Endothelial cell (in vitro differentiated cells): ENCODE measurements at regions not wholly inside any gene's neighbourhood (a gene's known extent, or its start where the extent isn't known, plus 50 kb on each side); places are given as distances from the start of the nearest gene placed in this dataset.

Experiments
- DNase-seq: peaks from one replicate; pipeline ENCODE4 v3.0.0; 2021; ENCODE audit warnings: low spot score
- H3K27ac Mint-ChIP-seq: one replicate; pipeline ENCODE4 v1.8.0; 2021; ENCODE audit warnings: mixed read lengths, inconsistent platforms; ENCODE audit not compliant: unreplicated experiment
- H3K27me3 Mint-ChIP-seq: one replicate; pipeline ENCODE4 v1.8.0; 2021; ENCODE audit warnings: mild to moderate bottlenecking, moderate library complexity, mixed read lengths, inconsistent platforms; ENCODE audit not compliant: unreplicated experiment
- H3K36me3 Mint-ChIP-seq: one replicate; pipeline ENCODE4 v1.8.0; 2021; ENCODE audit warnings: mild to moderate bottlenecking, low read depth, mixed read lengths, inconsistent platforms; ENCODE audit not compliant: unreplicated experiment
- H3K4me1 Mint-ChIP-seq: one replicate; pipeline ENCODE4 v1.8.0; 2021; ENCODE audit warnings: mild to moderate bottlenecking, mixed read lengths, inconsistent platforms; ENCODE audit not compliant: unreplicated experiment
- H3K4me3 Mint-ChIP-seq: one replicate; pipeline ENCODE4 v1.8.0; 2021; ENCODE audit warnings: mild to moderate bottlenecking, mixed read lengths, inconsistent platforms; ENCODE audit not compliant: unreplicated experiment
- H3K9me3 Mint-ChIP-seq: one replicate; pipeline ENCODE4 v1.8.0; 2021; ENCODE audit warnings: mixed read lengths, inconsistent platforms; ENCODE audit not compliant: unreplicated experiment
- TF ChIP-seq, protein P1 (sequence below): fragments of 200-600 bp; sonication (generic); IDR thresholded peaks from one replicate; pipeline ENCODE4 v1.5.0; 2021; ENCODE audit warnings: antibody characterized with exemption; ENCODE audit not compliant: unreplicated experiment

DNA sequence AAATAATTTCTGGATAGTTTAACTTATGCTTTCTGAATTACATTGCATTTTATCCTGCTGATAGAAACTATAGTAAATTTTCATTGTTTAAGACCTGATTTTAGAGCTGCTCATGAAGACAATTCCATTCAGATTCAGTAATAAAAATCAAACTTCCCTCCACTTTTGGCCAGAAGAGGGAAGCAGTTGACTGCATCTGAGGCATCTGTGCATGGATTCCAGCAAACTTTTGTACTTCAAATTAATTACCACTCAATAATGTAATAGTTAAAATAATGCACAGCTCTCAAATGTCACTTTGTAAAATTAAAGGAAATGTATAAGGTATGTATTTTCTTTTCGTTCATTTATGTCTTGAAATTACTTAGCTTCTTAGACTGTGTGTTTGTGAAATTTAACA is 64.2 kb upstream of the SLC35B3 start:
- Mint-ChIP-seq H3K4me3 (no peak overlapping the region), H3K27ac (no peak overlapping the region), H3K27me3 (no peaks in the 10 kb centered on the region), H3K4me1 (peaks cover 6% of the 10 kb centered on the region), H3K36me3 (no peaks in the 10 kb centered on the region), H3K9me3 (no peaks in the 10 kb centered on the region)
- TF ChIP-seq, protein P1, sequence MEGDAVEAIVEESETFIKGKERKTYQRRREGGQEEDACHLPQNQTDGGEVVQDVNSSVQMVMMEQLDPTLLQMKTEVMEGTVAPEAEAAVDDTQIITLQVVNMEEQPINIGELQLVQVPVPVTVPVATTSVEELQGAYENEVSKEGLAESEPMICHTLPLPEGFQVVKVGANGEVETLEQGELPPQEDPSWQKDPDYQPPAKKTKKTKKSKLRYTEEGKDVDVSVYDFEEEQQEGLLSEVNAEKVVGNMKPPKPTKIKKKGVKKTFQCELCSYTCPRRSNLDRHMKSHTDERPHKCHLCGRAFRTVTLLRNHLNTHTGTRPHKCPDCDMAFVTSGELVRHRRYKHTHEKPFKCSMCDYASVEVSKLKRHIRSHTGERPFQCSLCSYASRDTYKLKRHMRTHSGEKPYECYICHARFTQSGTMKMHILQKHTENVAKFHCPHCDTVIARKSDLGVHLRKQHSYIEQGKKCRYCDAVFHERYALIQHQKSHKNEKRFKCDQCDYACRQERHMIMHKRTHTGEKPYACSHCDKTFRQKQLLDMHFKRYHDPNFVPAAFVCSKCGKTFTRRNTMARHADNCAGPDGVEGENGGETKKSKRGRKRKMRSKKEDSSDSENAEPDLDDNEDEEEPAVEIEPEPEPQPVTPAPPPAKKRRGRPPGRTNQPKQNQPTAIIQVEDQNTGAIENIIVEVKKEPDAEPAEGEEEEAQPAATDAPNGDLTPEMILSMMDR: no peak
- peak; percentile 15 for DNase-seq

DNA sequence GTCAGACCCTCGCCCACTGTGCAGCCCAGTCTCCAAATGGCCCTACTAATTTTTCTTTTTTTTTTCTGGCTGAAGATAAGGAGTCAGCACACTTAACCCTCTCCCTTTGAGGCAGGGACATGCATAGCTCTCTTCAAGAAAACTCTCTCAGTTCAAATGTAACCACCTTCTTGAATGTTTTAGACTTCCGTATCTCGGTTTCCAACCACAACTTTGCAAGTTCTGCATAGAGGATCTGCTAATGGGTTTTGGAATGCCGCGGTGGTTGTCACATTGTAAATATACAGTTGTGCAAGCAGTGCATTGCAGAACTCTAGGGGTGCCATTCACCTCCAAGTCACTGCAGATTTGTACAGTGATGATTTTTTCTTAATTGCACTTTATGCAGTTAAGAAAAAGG is 59.4 kb upstream of the SLC35B3 start:
- Mint-ChIP-seq H3K4me1 (no peaks in the 10 kb centered on the region), H3K4me3 (no peak overlapping the region), H3K9me3 (no peaks in the 10 kb centered on the region), H3K27me3 (peaks cover 1% of the 10 kb centered on the region), H3K27ac (no peak overlapping the region), H3K36me3 (no peaks in the 10 kb centered on the region)
- TF ChIP-seq, protein P1: no peak
- no peak for DNase-seq

DNA sequence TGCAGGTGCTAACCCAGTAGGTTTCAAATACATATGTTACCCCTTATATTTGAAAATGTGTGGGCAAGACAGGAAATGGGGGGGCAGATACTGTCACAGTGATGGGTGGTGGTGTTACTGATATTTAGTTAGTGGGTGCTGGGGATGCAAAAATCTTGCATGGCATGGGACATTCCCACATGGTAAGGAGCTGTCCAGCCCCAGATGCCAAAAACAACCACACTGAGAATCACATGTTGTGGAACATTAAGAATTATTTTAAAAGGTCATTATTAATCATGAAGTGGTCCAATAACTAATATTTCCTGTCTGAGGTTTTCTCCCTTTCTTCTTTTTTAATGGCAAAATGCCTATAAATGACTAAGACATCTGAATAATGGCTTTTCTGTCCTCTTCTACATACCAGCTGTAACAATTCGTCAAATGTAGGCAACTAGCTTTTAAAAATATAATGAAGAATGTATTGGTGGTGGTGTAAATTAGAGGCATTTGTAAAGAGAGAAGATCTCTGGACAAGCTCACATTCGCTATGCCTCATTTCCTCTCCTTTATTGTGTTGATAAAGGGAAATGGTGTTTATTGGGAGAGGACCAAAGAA is 57.3 kb upstream of the SLC35B3 start:
- Mint-ChIP-seq H3K36me3 (no peaks in the 10 kb centered on the region), H3K4me1 (peaks cover 2% of the 10 kb centered on the region), H3K4me3 (no peak overlapping the region), H3K27ac (no peak overlapping the region), H3K9me3 (no peaks in the 10 kb centered on the region), H3K27me3 (peaks cover 1% of the 10 kb centered on the region)
- TF ChIP-seq, protein P1: no peak
- no peak for DNase-seq
